IgD-negative memory B cell (primary cell): ENCODE measurements at regions not wholly inside any gene's neighbourhood (a gene's known extent, or its start where the extent isn't known, plus 50 kb on each side); places are given as distances from the start of the nearest gene placed in this dataset.

Experiments
- H3K27ac Mint-ChIP-seq, 3 donors: one replicate each; pipeline ENCODE4 v1.8.0; 2020 to 2022; ENCODE audit warnings: mild to moderate bottlenecking in 3 of 3, mixed read lengths in 3 of 3, moderate library complexity in 1 of 3
- H3K27me3 Mint-ChIP-seq: one replicate; pipeline ENCODE4 v1.8.0; 2021; ENCODE audit warnings: mixed read lengths
- H3K36me3 Mint-ChIP-seq: one replicate; pipeline ENCODE4 v1.8.0; 2020; ENCODE audit warnings: mild to moderate bottlenecking, mixed read lengths
- H3K4me1 Mint-ChIP-seq, 3 donors: one replicate each; pipeline ENCODE4 v1.8.0; 2020 to 2022; ENCODE audit warnings: mixed read lengths in 3 of 3, mild to moderate bottlenecking in 1 of 3
- H3K4me3 Mint-ChIP-seq, 4 donors: one replicate each; pipeline ENCODE4 v1.8.0; 2020 to 2022; ENCODE audit warnings: mild to moderate bottlenecking in 4 of 4, mixed read lengths in 4 of 4, moderate library complexity in 3 of 4
- H3K9me3 Mint-ChIP-seq, 3 donors: one replicate each; pipeline ENCODE4 v1.8.0; 2020 to 2021; ENCODE audit warnings: mixed read lengths in 3 of 3, mild to moderate bottlenecking in 1 of 3

DNA sequence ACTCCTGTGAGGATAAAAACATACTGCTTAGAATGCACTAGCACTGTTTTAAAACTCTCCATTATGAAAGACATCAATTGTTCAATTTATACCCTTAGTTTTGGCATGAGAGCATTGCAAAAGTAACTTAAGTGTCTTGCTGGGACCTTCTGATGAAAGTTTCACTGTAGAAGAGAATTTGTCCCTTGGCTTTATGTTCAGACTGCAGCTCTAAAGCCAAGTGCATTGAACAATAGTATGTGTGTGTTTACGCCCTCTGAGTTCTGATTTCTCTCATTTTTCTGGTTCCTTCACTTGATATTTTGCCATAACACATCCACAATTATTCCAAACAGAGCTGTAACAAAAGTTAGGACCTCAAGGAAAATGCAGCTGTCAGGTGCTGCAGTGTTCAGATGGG, 474.6 kb downstream of the DISC1 start:
- Mint-ChIP-seq H3K4me3 (no peak overlapping the region), H3K27me3 (peaks cover 1% of the 10 kb centered on the region), H3K4me1 (no peaks in the 10 kb centered on the region), H3K27ac (no peak overlapping the region), H3K36me3 (no peaks in the 10 kb centered on the region), H3K9me3 (peaks cover 2 to 10% (median 8%) of the 10 kb centered on the region in 3 donors)

DNA sequence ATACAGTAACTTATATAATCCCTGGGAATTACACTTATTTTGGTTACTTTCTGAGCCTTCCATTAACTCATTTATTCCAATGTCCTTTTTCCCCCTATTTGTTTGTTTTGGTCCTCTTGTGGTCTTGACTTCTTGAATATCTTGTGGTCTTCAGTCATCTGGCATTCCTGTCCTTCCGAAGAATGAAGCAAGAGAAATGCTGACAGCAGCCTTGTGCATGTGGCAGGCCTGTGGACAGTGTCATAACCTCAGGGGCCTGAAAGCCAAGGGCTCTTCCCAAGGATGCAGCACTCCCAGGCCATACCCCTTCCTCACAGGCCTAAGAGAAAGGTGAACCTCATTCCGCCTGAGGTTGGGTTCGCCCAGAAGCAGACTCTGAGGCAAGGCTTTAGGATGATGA, 470.2 kb downstream of the DISC1 start:
- Mint-ChIP-seq H3K36me3 (no peaks in the 10 kb centered on the region), H3K9me3 (peaks cover 2 to 10% (median 10%) of the 10 kb centered on the region in 3 donors), H3K4me1 (no peaks in the 10 kb centered on the region), H3K27me3 (peaks cover 1% of the 10 kb centered on the region), H3K4me3 (no peak overlapping the region), H3K27ac (no peak overlapping the region)
